ENCODE measurements at regions not wholly inside any gene's neighbourhood (a gene's known extent, or its start where the extent isn't known, plus 50 kb on each side); places are given as distances from the start of the nearest gene placed in this dataset.
"Not testable (repeated sequence)": the region's sequence is repeated elsewhere in the genome, so short reads cannot be mapped to it uniquely, and the experiment has no call there.

DNA sequence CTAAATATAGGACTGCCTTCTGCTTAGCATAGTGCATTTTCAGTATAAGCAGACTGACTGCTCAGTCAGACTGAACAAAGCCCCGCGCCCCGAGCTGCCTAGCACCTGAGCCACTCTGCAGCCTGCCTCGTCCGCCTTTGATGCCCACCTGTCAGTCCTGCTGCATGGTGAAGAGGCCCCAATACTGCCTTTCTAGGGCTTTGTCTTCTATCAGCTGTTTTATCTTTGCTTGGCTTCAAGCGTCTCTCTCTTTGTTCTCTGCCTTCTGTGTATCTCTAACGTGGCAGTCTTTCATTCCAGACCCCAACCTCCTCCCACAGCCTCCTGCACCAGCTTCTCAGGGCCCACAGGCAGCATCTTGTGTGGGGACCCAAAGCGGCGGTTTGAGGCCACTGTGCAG lies 1001.0 kb downstream of the VRK1 start:
- no peak for DNase-seq (ENCODE audit: low spot score)

DNA sequence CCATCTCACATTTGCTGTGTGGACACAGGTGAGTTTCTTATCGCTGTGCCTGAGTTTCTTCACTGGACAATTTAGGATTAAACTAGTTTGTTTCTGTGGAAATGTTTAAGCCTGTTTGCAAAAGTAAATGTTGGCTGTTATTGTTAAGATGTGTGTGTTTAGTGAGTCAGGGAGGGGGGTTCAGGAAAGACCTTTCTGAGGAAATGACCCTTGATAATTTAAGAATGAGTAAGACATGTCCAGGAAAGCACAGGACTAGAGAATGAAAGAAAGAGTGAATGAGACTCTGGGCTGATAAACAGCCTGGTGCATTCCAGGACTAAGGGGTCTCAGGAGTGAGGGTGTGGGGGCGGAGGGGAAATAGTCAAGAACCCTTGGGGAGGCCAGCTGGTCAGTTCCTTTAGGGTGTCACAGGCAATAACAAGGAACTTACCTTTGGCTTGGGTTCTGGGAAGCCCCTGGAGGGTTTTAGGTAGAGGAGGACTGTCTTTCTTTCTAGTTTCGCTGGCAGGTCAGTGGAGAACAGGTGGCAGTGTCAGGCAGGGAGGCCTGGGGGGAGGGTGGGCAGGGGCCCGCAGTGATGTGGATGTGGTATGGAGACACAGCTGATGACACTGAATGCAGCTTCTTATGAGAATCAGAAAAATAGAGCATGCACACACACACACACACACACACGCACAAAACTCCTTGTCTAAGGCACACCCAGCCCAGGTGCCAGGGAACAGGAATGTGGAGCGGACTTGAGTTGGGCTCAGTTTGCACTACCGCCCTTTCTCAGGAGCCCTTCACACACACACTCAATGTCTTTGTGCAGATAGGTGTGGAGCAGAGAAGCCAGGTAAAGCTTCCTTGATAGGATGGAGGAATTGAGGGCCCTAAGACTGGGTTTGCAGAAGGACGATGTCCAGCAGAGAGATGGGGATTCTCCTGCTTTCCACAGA lies 1005.5 kb downstream of the VRK1 start:
- no peak for DNase-seq (ENCODE audit: low spot score)

DNA sequence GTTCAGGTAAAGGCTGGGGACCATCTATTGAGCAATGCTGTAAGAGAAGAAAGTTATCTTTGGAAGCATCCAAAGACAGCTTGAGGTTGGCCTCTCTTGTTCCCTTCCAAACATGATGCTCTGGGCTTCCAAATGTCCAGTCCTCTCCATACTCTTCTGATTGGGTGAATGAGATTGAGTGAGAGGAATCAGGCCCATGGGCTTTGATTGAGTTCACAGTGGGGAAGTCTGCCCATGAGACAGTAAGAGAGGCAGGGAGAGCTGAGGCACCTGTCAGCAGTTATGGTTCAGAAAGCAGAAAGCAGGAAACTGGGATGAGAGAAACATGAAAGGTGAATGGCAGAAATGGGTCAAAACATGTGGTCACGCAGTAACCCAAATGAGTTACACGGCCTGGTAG lies 1006.9 kb downstream of the VRK1 start:
- DNase-seq (ENCODE audit: low spot score), result no peak

DNA sequence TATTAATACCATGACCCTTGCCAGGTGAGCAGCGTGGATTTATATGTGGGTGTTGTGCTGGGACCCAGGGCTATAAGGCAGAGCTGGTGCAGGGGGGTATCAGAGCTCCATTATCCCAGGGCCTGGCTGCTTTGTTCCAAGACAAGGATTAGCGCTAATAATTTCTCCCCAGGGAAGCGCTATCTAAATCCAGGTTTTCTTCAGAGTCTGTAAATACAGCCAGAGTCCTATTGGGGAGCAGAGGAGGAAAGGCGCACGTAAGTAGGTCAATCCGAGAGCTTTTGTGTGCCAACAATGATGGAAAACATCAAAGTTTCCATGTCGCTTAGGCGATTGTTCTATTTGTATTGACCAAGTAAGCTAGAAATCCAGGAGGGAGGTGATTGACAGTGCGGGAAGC lies 1009.7 kb downstream of the VRK1 start:
- DNase-seq (ENCODE audit: low spot score), result no peak

DNA sequence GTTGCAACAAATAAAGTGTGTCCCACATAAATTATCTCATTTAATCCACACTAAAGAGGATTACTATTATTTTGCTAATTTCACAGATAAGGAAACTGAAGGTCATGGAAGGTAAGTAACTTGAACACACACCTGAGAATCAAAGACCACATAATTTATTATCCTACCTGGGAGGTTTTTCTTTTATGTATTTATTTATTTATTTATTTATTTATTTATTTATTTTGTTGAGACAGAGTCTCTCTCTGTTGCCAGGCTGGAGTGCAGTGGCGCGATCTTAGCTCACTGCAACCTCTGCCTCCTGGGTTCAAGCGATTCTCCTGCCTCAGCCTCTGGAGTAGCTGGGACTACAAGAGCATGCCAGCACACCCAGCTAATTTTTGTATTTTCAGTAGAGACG lies 1011.4 kb downstream of the VRK1 start:
- DNase-seq (ENCODE audit: low spot score), result not testable (repeated sequence)

DNA sequence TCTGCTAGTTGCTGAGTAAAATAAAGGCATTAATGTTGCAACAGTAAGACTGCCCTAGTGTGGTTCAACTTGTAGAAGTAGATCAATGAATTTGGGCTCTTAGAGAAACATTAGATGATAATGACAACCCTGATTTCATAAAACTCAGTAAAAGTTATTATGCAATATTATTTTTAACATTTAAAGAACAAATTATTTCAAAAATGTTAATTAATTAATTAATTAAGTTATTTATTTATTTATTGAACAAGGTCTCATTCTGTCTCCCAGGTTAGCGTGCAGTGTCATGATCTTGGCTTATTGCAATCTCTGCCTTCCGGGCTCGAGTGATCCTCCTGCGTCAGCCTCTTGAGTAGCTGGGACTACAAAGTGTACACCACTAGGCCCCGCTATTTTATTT lies 1016.4 kb downstream of the VRK1 start:
- DNase-seq (ENCODE audit: low spot score), result no peak

DNA sequence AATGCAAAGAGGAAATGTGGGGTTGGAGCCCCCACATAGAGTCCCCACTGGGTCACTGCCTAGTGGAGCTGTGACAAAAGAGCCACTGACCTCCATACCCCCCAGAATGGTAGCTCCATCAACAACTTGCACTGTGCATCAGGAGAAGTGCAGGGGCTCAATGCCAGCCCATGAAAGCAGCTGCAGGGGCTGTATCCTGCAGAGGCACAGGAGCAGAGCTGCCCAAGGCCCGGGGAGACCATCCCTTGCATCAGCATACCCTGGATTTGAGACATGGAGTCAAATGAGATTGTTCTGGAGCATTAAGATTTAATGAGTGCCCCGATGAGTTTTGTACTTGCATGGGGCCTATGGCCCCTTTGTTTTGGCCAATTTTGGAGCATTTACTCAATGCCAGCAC lies 1023.6 kb downstream of the VRK1 start:
- no peak for DNase-seq (ENCODE audit: low spot score)

DNA sequence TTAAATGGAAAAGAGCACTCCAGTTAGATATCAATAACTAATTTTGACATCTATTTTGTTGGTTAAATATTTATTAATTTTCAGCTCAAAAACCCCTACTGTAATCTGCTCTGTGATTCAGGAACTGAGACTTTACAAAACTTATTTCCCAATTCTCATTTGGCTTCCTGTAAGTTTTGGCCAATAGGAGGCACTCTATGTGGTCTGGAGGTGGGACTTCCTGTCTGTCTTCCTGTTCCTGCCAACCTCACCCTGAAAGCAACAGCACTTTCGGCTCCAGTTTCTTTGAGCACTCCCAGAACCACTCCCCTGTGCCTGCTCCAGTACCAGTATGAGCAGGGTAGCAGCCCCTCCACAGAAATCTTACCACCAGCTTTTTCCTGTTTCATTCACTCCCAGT lies 1027.0 kb downstream of the VRK1 start:
- DNase-seq (ENCODE audit: low spot score), result no peak

DNA sequence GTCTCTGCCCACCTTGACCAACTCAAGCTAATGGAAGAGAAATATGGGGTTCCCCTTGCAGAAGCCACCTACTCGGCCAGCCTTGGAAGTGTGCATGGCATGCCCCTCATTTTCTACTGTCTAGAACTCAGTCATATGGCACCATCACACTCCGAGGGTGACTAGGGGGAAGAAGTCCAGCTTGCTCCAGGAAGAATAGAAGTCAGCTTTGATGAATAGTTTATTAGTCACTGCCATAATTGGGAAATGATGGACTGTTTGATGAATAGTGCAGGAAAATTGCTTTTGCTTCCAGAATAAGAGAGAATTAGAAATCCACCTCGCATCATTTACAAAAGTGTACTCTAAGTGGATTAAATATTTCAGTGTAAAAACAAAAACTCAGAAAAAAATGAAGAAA lies 1030.6 kb downstream of the VRK1 start:
- no peak for DNase-seq (ENCODE audit: low spot score)

DNA sequence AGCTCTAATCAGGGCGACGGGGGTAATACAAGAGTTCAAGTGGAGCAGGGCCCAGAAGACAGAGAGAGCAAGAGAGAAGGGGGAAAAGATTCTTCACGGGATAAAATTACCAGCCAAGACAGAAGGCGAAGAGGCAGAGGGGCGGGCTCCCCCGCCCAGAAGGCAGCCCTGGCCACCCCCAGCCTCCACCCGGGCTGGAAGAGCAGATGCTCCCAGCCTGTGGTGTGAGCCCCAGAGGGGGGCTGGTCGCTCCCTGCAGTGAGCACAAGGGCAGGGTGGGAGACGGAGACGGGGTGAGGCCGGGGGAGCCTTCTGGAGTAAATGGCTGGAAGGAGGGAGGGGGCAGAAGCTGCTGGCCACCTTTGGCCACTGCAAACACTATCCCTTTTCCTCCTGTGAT lies 1035.6 kb downstream of the VRK1 start:
- DNase-seq (ENCODE audit: low spot score), result no peak

DNA sequence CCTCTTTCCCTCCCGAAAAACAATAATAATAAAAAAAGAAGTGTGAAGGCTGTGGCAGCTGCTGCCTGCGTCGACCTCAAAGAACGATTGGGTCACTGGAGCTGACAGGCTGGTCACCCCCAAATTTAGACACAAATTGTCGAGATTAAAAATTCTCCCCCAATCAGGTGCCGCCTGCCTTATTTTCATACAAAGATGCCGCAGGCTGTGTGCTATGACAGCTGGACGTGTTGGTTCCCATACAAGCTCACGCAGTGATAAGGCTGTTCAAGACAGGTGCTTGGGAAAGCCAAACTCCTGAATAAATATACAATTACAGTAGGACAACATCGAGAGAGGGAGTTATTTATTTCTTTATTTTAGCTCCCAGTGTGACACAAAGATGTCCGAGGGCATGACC lies 1041.8 kb downstream of the VRK1 start:
- no peak for DNase-seq (ENCODE audit: low spot score)

DNA sequence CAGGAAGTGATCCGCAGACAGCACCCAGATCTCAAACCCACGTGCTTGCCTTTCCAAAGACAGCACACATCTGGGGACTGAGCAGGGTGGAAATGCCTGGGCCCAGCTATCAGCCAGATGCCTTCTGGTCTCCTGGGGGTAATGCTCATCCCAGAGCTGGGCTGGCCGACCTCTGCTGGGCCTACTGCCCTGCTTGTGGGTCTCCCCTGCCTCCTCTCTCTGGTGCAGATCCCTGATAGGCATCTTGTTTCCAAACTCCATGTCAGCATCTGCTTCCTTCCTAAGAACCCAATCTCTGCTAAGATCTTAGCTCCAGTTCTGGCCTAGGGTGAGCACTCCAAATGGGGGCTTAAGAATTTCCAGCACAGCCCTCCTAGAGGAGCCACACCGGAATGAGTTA lies 1043.0 kb downstream of the VRK1 start:
- no peak for DNase-seq (ENCODE audit: low spot score)

DNA sequence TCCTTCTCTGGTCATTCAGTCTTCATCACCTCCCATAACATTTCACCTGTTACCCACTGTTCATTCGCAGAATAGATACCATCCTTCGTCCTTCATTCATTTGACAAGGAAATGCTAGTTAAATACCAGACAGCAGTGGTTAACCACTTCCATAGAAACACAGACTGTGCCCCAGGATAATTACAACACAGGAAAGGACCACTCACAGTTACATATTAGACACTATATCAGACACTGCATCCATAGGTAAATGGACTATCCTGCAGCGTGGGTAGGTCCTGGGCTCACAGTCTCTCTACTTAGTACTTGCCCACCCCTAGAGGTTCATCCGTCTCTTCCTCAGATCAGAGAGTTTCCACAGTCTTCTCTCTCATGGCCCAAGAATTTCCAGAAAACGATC lies 1044.6 kb downstream of the VRK1 start:
- DNase-seq (ENCODE audit: low spot score), result no peak

DNA sequence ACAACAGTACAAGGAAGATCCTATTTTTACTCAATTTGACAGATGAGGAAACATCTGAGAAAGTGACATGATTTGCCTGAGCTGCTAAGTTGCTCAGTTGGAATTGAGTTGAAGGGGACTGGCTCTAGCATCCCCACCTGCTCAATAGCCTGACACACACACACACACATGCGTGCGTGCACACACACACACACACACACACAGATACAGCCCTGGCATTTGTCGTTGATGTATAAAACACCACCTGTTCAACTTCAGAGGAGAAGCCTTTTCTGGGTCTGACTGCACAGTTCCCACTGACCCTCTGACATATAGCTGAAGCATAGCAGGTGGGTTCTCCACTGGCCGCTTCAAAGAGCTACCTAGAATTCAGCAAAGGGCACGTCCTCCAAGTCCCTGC lies 1045.9 kb downstream of the VRK1 start:
- no peak for DNase-seq (ENCODE audit: low spot score)

DNA sequence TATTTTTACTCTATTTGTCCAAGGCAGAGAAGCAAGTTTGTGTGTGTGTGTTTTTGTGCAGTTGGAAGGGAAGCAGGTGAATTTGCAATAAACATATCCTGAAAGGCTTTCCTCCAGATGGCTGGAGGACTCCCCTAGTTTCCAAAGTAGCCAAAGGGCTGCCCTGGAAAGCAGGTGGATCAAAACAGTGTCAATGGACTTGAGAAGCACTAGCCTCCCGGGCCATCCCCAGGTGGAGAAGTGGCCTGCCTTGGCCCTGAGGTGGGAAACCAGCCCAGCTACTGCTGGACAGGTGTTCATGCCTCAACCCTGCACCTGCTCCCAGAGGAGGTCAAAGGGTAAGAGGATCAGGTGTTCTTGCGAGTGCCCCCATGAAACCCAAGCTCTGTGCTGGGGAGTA lies 1046.9 kb downstream of the VRK1 start:
- DNase-seq (ENCODE audit: low spot score), result no peak

DNA sequence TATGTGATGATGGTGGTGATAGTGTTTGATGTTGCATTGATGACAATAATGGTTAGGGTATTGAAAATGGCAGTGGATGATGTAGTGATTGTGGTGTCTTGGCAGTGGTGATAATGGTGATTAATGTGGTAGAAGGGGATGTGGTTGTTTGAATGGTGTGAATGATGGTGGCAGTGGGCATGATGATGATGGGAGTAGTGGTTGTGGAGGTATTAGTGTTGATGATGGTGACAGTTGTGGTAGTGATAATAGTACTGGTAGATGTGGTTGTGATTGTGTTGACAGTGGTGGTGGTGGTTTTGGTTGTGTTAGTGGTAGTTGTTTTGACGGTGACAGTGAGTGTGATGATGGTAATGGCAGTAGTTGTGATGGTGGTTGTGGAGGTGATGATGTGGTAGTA lies 1049.0 kb downstream of the VRK1 start:
- no peak for DNase-seq (ENCODE audit: low spot score)

DNA sequence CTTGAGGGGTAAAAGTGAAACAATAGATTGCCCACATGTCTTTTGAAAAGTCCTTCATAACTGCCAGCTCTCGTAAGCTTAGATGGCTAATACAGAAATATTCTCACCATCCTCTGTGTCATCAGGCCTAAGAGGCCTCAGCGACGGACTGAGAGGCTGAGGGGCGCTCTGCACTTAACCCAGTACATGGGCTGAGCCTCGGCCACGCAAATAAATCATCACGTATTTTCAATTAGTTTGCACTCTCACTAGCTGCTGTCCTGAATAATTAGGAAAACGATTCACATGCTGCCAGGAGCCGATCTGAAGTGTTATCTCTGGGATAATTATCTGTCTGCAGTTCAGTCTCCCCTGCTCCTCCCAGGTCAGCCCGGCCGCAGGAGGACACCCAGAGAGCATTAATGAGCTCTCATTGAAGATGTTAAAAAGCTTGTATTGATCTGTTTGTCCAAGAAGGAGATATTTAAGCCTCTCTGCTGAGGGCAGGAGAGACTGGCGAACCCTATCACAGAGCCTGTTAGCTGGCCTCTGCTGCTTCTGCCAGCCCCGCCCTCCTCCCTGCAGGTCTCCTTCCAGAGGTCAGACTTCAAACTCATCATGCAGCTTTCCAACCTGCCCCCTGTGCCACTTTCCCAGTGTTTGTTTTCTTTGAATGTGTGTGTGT lies 1051.3 kb downstream of the VRK1 start:
- no peak for DNase-seq (ENCODE audit: low spot score)

DNA sequence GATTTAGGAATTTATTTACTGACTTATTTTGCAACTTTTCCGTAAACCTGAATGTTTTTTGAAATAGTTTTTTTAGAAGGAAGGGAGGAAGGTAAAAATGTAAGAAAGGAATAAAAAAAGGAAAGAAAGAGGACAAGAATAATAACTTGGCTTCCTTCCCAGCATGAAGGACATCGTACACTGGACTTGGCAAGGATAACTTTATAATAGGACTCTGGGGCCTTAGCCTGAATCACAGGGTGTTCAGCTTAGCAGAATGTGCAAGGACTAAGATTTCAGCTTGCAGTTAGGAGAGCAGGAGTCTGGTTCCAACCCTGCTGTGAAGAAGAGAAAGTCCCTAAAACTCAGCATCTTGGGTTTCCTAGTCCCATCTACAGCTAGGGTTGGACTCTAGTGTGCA lies 1053.3 kb downstream of the VRK1 start:
- DNase-seq (ENCODE audit: low spot score), result no peak

DNA sequence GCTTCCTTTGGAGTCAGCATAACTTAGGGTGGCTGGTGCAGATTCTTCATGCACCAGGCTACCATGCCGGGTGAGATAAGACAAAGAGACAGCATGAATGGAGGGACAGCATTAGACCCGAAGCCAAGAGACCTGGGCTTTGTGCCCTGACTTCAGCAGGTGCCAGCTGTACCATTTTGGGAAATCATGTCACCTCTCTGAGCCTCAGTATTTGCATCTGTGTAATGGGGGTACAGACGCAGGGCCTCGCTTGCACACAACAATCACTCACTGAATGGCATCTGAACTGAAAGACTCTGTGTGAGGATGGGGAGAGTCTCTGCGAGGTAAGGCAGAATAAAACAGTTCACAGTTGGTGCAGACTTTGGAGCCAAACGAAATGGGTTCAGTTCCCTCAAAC lies 1053.7 kb downstream of the VRK1 start:
- DNase-seq (ENCODE audit: low spot score), result no peak

DNA sequence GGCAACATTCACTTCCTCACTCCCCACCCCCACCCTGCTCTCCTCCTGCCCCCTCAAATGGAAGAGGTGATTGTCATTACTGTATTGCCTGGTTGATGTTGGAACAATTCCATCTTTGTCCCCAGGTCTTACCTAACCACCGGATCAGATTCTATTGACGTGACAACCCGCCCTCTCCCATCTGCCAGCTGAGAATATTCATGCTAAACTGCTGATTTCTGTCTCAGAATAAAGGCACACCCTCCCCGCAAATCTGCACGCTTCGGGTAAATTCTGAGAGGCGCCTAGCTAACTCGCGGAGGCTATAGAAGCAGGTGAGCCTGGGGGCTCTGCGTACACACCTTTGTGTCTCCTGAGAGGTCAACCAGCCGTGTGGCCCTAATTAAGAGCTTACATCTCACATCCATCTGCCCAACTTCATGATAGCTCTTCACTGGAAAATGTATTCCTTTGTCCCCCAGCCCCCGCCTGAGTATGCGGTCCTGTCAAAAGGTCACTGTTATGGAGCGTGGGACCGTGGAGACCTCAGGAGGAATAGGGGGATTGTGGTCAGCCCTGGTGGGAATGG lies 1054.3 kb downstream of the VRK1 start:
- peak; percentile 27 for DNase-seq (ENCODE audit: low spot score)

DNA sequence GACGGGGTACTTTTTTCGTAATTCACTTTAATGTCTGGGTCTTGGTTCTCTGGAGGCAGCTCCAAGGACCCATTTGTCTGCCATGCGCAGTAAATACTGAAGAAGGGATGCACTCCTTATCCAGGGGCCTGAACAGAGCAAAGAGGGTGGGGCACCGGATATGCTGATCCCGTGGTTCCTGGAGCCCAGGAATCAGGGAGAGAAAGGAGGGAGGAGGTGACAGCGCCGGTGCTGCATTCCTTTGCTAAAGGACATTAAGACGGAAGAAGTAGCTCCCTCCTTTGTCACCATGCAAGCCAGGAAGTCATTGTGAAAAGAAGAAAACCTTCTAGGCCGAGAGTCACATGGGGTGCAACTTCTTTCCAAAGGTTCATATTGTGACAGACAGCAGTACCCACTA lies 1057.7 kb downstream of the VRK1 start:
- DNase-seq (ENCODE audit: low spot score), result no peak

DNA sequence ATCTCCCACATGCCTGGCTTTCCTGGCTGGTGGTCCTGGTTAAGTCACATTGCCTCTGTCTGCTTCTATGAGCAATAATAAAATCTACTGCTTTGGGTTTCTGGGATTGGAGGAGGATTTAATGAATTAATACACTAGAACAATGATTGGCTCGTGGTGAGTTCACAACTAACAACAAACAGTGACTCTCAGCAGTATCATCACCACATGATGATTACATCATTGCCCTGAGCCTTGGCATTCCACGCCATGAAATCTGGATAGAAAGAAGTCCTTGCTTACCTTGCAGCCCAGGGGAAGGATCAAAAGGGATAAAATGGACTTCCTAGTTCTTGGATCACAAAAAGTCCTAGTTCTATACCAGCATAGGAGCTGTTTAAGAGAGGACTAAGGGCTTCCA lies 1069.0 kb downstream of the VRK1 start:
- DNase-seq (ENCODE audit: low spot score), result no peak

DNA sequence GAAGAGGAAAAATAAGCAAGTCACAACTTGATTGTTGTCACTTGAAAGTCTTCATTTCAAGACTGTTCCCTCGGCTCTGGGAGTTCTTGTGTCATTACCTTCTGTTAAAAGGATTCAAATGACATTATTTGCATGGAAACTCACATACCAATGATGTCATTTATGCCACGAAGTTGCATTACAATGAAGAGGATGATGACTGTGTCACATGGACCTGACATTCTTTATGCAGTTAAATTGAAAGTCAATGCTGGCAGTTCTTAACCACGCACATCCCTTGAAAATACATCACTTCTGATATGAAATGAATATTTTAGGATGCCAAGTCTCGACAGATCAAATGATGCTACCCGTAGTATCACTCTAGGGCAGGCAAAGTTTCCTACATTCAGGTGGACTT lies 1069.5 kb downstream of the VRK1 start:
- no peak for DNase-seq (ENCODE audit: low spot score)
